Breast epithelium (tissue), 3 donors: ENCODE measurements at regions not wholly inside any gene's neighbourhood (a gene's known extent, or its start where the extent isn't known, plus 50 kb on each side); places are given as distances from the start of the nearest gene placed in this dataset.

Experiments
- CTCF ChIP-seq, 3 donors: fragments of 450-650 bp; IDR thresholded peaks; one replicate each; pipeline ENCODE4 v1.5.1; 2016 to 2017; ENCODE audit warnings: antibody characterized with exemption in 3 of 3, mild to moderate bottlenecking in 3 of 3, moderate library complexity in 3 of 3
- POLR2A ChIP-seq: fragments of 450-650 bp; IDR thresholded peaks from one replicate; pipeline ENCODE4 v1.6.1; 2016; ENCODE audit warnings: antibody characterized with exemption, mild to moderate bottlenecking, moderate library complexity

GRCh38 chr5:68411161-68411560, 195.6 kb downstream of the PIK3R1 start:
- TF ChIP-seq CTCF (IDR thresholded peaks at IDR 0.05), result no peak
- TF ChIP-seq POLR2A, result no peak
